ENCODE measurements at regions not wholly inside any gene's neighbourhood (a gene's known extent, or its start where the extent isn't known, plus 50 kb on each side); places are given as distances from the start of the nearest gene placed in this dataset.
"Not testable (repeated sequence)": the region's sequence is repeated elsewhere in the genome, so short reads cannot be mapped to it uniquely, and the experiment has no call there.

DNA sequence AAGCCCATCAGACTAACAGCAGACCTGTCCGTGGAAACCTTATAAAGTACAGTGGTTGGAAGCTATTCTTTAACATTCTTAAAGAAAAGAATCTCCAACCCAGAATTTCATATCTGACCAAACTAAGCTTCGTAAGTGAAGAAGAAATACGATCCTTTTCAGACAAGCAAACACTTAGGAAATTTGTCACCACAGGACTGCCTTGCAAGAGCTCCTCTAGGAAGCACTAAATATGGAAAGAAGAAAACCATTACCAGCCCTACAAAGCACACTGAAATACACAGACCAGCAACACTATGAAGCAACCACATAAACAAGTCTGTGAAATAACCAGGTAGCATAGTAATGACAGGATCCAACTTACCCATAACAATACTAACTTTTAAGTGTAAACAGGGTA is 177.7 kb upstream of the PRSS1 start:
- TF ChIP-seq, protein P1, sequence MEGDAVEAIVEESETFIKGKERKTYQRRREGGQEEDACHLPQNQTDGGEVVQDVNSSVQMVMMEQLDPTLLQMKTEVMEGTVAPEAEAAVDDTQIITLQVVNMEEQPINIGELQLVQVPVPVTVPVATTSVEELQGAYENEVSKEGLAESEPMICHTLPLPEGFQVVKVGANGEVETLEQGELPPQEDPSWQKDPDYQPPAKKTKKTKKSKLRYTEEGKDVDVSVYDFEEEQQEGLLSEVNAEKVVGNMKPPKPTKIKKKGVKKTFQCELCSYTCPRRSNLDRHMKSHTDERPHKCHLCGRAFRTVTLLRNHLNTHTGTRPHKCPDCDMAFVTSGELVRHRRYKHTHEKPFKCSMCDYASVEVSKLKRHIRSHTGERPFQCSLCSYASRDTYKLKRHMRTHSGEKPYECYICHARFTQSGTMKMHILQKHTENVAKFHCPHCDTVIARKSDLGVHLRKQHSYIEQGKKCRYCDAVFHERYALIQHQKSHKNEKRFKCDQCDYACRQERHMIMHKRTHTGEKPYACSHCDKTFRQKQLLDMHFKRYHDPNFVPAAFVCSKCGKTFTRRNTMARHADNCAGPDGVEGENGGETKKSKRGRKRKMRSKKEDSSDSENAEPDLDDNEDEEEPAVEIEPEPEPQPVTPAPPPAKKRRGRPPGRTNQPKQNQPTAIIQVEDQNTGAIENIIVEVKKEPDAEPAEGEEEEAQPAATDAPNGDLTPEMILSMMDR (IDR thresholded peaks at IDR 0.05; ENCODE audit: insufficient read depth, low read depth, low read length, missing control alignments), result no peak
- H3K4me3 ChIP-seq (ENCODE audit: low read depth, low read length), result no peak overlapping the region
- DNase-seq (ENCODE audit: low read depth), result no peak

DNA sequence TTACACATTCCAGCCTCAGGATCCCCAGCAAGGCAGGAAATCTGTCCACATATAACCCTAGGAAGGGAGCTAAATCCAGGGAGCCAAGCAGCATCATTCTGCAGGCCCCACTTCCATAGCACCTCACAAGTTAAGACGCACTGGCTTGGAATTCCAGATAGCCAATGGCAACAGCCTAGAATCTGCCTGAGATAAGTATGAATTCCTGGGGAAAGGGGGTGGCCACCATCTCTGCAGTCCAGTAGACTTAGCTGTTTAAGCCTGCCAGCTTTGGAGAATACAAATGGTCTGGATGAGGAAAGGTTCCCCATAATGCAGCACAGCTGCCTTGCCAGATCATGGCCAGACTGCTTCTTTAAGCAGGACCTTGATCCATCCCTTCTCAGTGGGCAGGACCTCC is 179.4 kb upstream of the PRSS1 start:
- no peak for DNase-seq (ENCODE audit: low read depth)
- TF ChIP-seq, protein P1 (IDR thresholded peaks at IDR 0.05; ENCODE audit: insufficient read depth, low read depth, low read length, missing control alignments), result no peak
- no peak overlapping the region for H3K4me3 ChIP-seq (ENCODE audit: low read depth, low read length)

- no peak for DNase-seq (ENCODE audit: low read depth)
- TF ChIP-seq, protein P1 (IDR thresholded peaks at IDR 0.05; ENCODE audit: insufficient read depth, low read depth, low read length, missing control alignments), result no peak
- H3K4me3 ChIP-seq (ENCODE audit: low read depth, low read length), result no peak overlapping the region
Measured at GRCh38 chr7:142568435-142569097, 180.7 kb upstream of the PRSS1 start.

DNA sequence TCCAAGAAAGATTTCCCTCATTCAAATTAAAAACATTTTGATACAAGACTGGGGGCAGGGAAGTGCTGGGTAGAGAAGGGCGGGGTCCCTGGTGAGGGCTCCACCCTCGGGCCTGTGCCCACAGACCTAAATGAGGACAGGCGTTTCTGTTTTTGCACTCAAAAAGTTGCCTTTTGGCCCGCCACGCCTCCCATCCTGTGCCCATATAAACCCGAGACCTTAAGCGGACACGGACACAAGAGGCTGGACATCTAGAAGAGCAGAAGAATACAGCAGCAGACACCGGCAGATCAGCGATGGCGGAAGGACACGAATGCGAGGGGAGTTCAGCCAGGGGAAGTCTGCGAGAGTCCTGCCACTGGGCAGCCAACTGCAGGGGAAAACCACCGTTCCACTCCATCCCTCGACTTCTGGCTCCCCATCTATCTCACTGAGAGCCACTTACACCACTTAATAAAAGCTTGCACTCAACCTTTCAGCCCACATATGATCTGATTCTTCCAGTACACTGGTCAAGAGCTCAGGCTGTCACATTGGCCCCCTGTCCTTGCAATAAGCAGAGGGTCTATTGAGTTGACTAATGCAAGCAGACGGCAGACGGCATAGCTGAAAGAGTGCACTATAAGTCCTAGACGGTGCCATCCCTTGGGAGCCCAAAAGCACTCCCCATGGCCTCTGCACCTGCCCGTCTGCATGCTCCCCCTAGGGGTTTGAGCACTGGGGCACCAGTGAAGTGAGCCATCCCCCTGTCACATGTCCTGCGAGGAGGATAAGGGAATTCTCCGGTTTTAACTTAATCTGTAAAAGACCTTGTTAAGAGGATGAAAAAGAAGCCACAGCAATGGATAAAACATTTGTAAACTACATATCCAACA is 181.8 kb upstream of the PRSS1 start:
- no peak overlapping the region for H3K4me3 ChIP-seq (ENCODE audit: low read depth, low read length)
- peak; percentile 8 for DNase-seq (ENCODE audit: low read depth)
- TF ChIP-seq, protein P1 (IDR thresholded peaks at IDR 0.05; ENCODE audit: insufficient read depth, low read depth, low read length, missing control alignments), result no peak

- no peak overlapping the region for H3K4me3 ChIP-seq (ENCODE audit: low read depth, low read length)
- TF ChIP-seq, protein P1 (IDR thresholded peaks at IDR 0.05; ENCODE audit: insufficient read depth, low read depth, low read length, missing control alignments), result no peak
- no peak for DNase-seq (ENCODE audit: low read depth)
Measured at GRCh38 chr7:142566271-142566670, 183.0 kb upstream of the PRSS1 start.

- H3K4me3 ChIP-seq (ENCODE audit: low read depth, low read length), result not testable (repeated sequence)
Measured at GRCh38 chr7:142564125-142564524, 185.1 kb upstream of the PRSS1 start.

DNA sequence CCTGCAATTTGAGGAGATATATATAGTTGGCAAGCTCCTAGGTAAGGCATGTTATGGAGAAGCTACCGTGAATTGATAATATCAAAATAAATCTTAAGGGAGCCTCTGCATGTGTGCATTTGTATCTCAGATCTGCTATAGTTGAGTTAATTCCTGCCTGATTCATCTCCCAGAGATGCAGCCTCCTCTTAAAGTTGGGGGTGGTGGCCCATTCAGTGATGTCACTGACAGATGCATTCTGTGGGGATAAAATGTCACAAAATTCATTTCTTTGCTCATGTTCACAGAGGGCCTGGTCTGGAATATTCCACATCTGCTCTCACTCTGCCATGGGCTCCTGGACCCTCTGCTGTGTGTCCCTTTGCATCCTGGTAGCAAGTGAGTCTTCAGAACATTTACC is 185.8 kb upstream of the PRSS1 start:
- H3K4me3 ChIP-seq (ENCODE audit: low read depth, low read length), result no peak overlapping the region
- TF ChIP-seq, protein P1 (IDR thresholded peaks at IDR 0.05; ENCODE audit: insufficient read depth, low read depth, low read length, missing control alignments), result no peak
- no peak for DNase-seq (ENCODE audit: low read depth)

More at GRCh38 chr7:142564125-142564524, 185.1 kb upstream of the PRSS1 start:
- DNase-seq (ENCODE audit: low read depth), result not testable (repeated sequence)

Data from GM12865 (cell line).